ENCODE measurements at regions not wholly inside any gene's neighbourhood (a gene's known extent, or its start where the extent isn't known, plus 50 kb on each side); places are given as distances from the start of the nearest gene placed in this dataset.

DNA sequence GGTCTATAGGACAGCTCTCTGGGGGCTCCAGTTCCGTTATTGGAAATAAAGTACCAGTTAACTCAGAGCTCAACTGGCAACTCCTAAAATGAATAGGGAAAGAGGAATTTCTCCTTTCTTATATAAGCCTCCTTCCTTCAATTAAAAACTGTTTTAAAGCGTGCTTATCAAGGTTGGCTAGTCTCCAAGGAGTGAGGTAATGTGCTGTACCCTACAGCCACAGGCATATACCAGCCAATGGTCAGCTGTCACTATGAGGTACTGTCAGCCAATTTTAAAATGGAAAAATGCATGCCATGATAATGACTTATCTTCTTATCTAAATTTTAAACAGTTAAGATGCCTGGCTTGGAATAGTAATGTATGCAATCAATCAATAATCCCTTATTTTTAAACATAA is 76.2 kb downstream of the PLCE1 start:
- Histone ChIP-seq H3K9me3 (ENCODE audit: control insufficient read depth, insufficient read depth, low read depth, low read length) (no peaks in the 10 kb centered on the region), H3K4me3 (ENCODE audit: low read depth, low read length) (no peak overlapping the region), H3K27ac (ENCODE audit: extremely low read depth, low read depth, low read length) (no peak overlapping the region), H3K36me3 (ENCODE audit: control insufficient read depth in 2 of 2, insufficient read depth in 1 of 2, low read length in 2 of 2) (no peaks in the 10 kb centered on the region), H3K4me1 (ENCODE audit: control insufficient read depth, insufficient read depth, low read length) (peaks cover 11% of the 10 kb centered on the region)
- POLR2A ChIA-PET, result interaction anchor here (0.8 kb wide), 1 partner anchor 11 kb away, joined by 4 read pairs; no protein-coding TSS in a partner anchor
- CTCF ChIA-PET, result interaction anchor here (0.5 to 0.8 kb wide), 2 partner anchors 9 to 119 kb away, joined by 3 read pairs; no protein-coding TSS in a partner anchor
- TF ChIP-seq EGR2 (tag by site-specific recombination; IDR thresholded peaks at IDR 0.05; ENCODE audit: low read depth) (no peak), GLIS2 (tag by site-specific recombination; IDR thresholded peaks at IDR 0.05) (no peak), ZNF654 (tag by site-specific recombination; IDR thresholded peaks at IDR 0.05; ENCODE audit: low read depth) (no peak), TRIM28 (IDR thresholded peaks at IDR 0.05; ENCODE audit: borderline replicate concordance, low read length) (no peak), ZNF660 (tag by site-specific recombination; IDR thresholded peaks at IDR 0.05) (peak; percentile 100), ZNF114 (tag by site-specific recombination; IDR thresholded peaks at IDR 0.05) (no peak), ZXDB (tag by site-specific recombination; IDR thresholded peaks at IDR 0.05) (peak; percentile 55), ZSCAN30 (tag by site-specific recombination; IDR thresholded peaks at IDR 0.05) (no peak), ZBTB17 (tag by site-specific recombination; IDR thresholded peaks at IDR 0.05) (no peak), ZNF670 (tag by site-specific recombination; IDR thresholded peaks at IDR 0.05; ENCODE audit: low read depth) (no peak), ZNF416 (tag by site-specific recombination; IDR thresholded peaks at IDR 0.05) (no peak), ZNF561 (tag by site-specific recombination; IDR thresholded peaks at IDR 0.05; ENCODE audit: borderline replicate concordance) (no peak), SCRT1 (tag by site-specific recombination; IDR thresholded peaks at IDR 0.05; ENCODE audit: borderline replicate concordance) (no peak), ZNF596 (tag by site-specific recombination; IDR thresholded peaks at IDR 0.05) (no peak), PRDM1 (tag by site-specific recombination; IDR thresholded peaks at IDR 0.05) (peak; percentile 43; the same call in 1 of the 2 replicates), ZFHX2 (tag by site-specific recombination; conservative IDR thresholded peaks at IDR 0.05) (no peak), ZNF426 (tag by site-specific recombination; IDR thresholded peaks at IDR 0.05) (no peak), ZNF560 (tag by site-specific recombination; IDR thresholded peaks at IDR 0.05; ENCODE audit: borderline replicate concordance) (no peak), ZNF19 (tag by site-specific recombination; IDR thresholded peaks at IDR 0.05; ENCODE audit: low read depth) (no peak), ZNF600 (tag by site-specific recombination; IDR thresholded peaks at IDR 0.05) (no peak), ZNF132 (tag by site-specific recombination; IDR thresholded peaks at IDR 0.05; ENCODE audit: borderline replicate concordance) (no peak), KLF16 (tag by site-specific recombination; IDR thresholded peaks at IDR 0.05) (no peak), ZNF555 (tag by site-specific recombination; conservative IDR thresholded peaks at IDR 0.05) (no peak), MEIS1 (CRISPR knock-in tag; IDR thresholded peaks at IDR 0.05; ENCODE audit: borderline replicate concordance) (no peak), ZNF2 (tag by site-specific recombination; IDR thresholded peaks at IDR 0.05) (no peak), ZBTB48 (tag by site-specific recombination; IDR thresholded peaks at IDR 0.05) (no peak)
- TF ChIP-seq, protein P1, sequence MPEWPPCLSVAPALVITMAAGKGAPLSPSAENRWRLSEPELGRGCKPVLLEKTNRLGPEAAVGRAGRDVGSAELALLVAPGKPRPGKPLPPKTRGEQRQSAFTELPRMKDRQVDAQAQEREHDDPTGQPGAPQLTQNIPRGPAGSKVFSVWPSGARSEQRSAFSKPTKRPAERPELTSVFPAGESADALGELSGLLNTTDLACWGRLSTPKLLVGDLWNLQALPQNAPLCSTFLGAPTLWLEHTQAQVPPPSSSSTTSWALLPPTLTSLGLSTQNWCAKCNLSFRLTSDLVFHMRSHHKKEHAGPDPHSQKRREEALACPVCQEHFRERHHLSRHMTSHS (tag by site-specific recombination; IDR thresholded peaks at IDR 0.05), result no peak
- TF ChIP-seq, protein P2, sequence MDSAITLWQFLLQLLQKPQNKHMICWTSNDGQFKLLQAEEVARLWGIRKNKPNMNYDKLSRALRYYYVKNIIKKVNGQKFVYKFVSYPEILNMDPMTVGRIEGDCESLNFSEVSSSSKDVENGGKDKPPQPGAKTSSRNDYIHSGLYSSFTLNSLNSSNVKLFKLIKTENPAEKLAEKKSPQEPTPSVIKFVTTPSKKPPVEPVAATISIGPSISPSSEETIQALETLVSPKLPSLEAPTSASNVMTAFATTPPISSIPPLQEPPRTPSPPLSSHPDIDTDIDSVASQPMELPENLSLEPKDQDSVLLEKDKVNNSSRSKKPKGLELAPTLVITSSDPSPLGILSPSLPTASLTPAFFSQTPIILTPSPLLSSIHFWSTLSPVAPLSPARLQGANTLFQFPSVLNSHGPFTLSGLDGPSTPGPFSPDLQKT (IDR thresholded peaks at IDR 0.05; ENCODE audit: borderline replicate concordance, low read depth, low read length), result no peak
- TF ChIP-seq, protein P3, sequence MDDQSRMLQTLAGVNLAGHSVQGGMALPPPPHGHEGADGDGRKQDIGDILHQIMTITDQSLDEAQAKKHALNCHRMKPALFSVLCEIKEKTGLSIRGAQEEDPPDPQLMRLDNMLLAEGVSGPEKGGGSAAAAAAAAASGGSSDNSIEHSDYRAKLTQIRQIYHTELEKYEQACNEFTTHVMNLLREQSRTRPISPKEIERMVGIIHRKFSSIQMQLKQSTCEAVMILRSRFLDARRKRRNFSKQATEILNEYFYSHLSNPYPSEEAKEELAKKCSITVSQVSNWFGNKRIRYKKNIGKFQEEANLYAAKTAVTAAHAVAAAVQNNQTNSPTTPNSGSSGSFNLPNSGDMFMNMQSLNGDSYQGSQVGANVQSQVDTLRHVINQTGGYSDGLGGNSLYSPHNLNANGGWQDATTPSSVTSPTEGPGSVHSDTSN (CRISPR knock-in tag; IDR thresholded peaks at IDR 0.05), result no peak
- TF ChIP-seq, protein P4, sequence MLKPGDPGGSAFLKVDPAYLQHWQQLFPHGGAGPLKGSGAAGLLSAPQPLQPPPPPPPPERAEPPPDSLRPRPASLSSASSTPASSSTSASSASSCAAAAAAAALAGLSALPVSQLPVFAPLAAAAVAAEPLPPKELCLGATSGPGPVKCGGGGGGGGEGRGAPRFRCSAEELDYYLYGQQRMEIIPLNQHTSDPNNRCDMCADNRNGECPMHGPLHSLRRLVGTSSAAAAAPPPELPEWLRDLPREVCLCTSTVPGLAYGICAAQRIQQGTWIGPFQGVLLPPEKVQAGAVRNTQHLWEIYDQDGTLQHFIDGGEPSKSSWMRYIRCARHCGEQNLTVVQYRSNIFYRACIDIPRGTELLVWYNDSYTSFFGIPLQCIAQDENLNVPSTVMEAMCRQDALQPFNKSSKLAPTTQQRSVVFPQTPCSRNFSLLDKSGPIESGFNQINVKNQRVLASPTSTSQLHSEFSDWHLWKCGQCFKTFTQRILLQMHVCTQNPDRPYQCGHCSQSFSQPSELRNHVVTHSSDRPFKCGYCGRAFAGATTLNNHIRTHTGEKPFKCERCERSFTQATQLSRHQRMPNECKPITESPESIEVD (tag by site-specific recombination; IDR thresholded peaks at IDR 0.05), result peak; percentile 93
- TF ChIP-seq, protein P5, sequence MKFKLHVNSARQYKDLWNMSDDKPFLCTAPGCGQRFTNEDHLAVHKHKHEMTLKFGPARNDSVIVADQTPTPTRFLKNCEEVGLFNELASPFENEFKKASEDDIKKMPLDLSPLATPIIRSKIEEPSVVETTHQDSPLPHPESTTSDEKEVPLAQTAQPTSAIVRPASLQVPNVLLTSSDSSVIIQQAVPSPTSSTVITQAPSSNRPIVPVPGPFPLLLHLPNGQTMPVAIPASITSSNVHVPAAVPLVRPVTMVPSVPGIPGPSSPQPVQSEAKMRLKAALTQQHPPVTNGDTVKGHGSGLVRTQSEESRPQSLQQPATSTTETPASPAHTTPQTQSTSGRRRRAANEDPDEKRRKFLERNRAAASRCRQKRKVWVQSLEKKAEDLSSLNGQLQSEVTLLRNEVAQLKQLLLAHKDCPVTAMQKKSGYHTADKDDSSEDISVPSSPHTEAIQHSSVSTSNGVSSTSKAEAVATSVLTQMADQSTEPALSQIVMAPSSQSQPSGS (tag by site-specific recombination; IDR thresholded peaks at IDR 0.05; ENCODE audit: low read depth), result 0 out of 2 replicates have a peak, but pooled peaks have one; percentile 27
- TF ChIP-seq, protein P6, sequence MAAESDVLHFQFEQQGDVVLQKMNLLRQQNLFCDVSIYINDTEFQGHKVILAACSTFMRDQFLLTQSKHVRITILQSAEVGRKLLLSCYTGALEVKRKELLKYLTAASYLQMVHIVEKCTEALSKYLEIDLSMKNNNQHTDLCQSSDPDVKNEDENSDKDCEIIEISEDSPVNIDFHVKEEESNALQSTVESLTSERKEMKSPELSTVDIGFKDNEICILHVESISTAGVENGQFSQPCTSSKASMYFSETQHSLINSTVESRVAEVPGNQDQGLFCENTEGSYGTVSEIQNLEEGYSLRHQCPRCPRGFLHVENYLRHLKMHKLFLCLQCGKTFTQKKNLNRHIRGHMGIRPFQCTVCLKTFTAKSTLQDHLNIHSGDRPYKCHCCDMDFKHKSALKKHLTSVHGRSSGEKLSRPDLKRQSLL (tag by site-specific recombination; IDR thresholded peaks at IDR 0.05), result no peak

All from HEK293 (cell line).